ENCODE measurements at regions not wholly inside any gene's neighbourhood (a gene's known extent, or its start where the extent isn't known, plus 50 kb on each side); places are given as distances from the start of the nearest gene placed in this dataset.

GRCh38 chr20:51100617-51101016 is 77.7 kb upstream of the KCNG1 start:
- TF ChIP-seq CTCF (IDR thresholded peaks at IDR 0.05; ENCODE audit: insufficient read depth, low read length, poor library complexity, severe bottlenecking): no peak
- TF ChIP-seq EZH2phosphoT487 (conservative IDR thresholded peaks at IDR 0.05; ENCODE audit: low read length): no peak

Data from SU-DHL-6 (cell line).